HG03354 (cell line): ENCODE measurements at regions not wholly inside any gene's neighbourhood (a gene's known extent, or its start where the extent isn't known, plus 50 kb on each side); places are given as distances from the start of the nearest gene placed in this dataset.

Experiments used
- ATAC-seq: cut with Tn5 transposase; IDR thresholded peaks from one replicate; pipeline ENCODE4 v1.9.1; 2021; ENCODE audit warnings: mild to moderate bottlenecking; ENCODE audit not compliant: unreplicated experiment, poor library complexity, severe bottlenecking

GRCh38 chr10:129035052-129035827 lies 431.8 kb upstream of the MGMT start:
- ATAC-seq, result no peak

GRCh38 chr10:129038522-129038921 lies 428.5 kb upstream of the MGMT start:
- ATAC-seq, result no peak

- no peak for ATAC-seq
Observed at GRCh38 chr10:129039406-129040370, 427.4 kb upstream of the MGMT start.

- no peak for ATAC-seq
Observed at GRCh38 chr10:129040377-129040776, 426.7 kb upstream of the MGMT start.

- ATAC-seq, result no peak
Observed at GRCh38 chr10:129041916-129042315, 425.1 kb upstream of the MGMT start.

GRCh38 chr10:129042776-129043595 lies 424.1 kb upstream of the MGMT start:
- ATAC-seq, result no peak

- no peak for ATAC-seq
Observed at GRCh38 chr10:129043691-129044090, 423.4 kb upstream of the MGMT start.

GRCh38 chr10:129045599-129045998 lies 421.4 kb upstream of the MGMT start:
- no peak for ATAC-seq

- ATAC-seq, result no peak
Observed at GRCh38 chr10:129046065-129046681, 420.9 kb upstream of the MGMT start.

GRCh38 chr10:129046962-129047361 lies 420.1 kb upstream of the MGMT start:
- ATAC-seq, result no peak

GRCh38 chr10:129047600-129047999 lies 419.4 kb upstream of the MGMT start:
- ATAC-seq, result no peak

- ATAC-seq, result no peak
Observed at GRCh38 chr10:129048513-129048912, 418.5 kb upstream of the MGMT start.

GRCh38 chr10:129049501-129049900 lies 417.5 kb upstream of the MGMT start:
- no peak for ATAC-seq

GRCh38 chr10:129055225-129055624 lies 411.8 kb upstream of the MGMT start:
- no peak for ATAC-seq

- ATAC-seq, result no peak
Observed at GRCh38 chr10:129055986-129056385, 411.1 kb upstream of the MGMT start.

GRCh38 chr10:129056734-129057689 lies 410.0 kb upstream of the MGMT start:
- peak; percentile 36 for ATAC-seq

- peak; percentile 92 for ATAC-seq
Observed at GRCh38 chr10:129057856-129058663, 409.0 kb upstream of the MGMT start.
